HG03103 (cell line): ENCODE measurements at regions not wholly inside any gene's neighbourhood (a gene's known extent, or its start where the extent isn't known, plus 50 kb on each side); places are given as distances from the start of the nearest gene placed in this dataset.

ENCODE experiments used
- ATAC-seq: cut with Tn5 transposase; IDR thresholded peaks from one replicate; pipeline ENCODE4 v1.9.1; 2021; ENCODE audit warnings: low read depth; ENCODE audit not compliant: unreplicated experiment

DNA sequence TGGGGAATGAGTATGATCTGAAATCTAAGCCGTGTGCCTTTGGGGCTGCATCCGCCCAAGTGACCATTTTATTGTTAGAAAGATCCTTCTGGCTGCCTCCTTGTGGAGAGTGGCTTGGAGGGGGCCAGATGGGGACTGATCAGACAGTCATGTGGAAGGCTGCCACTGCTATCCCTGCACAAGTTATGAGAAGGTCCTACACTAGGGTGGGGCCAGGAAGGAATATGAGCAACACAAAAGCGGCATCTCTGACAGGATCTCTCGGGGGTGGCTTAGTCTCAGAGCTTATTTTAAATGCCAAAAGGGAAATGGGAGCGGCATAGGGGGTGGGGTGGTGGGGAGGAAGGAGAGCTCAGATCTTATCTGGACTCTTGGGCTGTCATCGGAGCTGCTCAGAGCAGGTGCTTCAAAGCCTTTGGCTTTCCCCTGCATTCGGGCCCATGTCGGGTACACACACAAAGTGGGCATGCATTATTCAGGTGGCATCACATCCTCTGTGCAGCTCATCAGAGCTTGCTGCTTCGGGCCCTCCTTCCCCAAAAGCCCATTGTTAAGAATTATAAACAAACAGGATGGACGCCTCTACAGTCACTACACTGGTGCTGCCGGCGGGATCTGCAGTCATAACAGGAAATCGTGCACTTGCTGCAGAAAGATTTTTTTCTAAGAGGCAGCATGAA, 805.4 kb downstream of the VRK1 start:
- no peak for ATAC-seq

- ATAC-seq = no peak
Observed at GRCh38 chr14:97603201-97603600, 806.0 kb downstream of the VRK1 start.

DNA sequence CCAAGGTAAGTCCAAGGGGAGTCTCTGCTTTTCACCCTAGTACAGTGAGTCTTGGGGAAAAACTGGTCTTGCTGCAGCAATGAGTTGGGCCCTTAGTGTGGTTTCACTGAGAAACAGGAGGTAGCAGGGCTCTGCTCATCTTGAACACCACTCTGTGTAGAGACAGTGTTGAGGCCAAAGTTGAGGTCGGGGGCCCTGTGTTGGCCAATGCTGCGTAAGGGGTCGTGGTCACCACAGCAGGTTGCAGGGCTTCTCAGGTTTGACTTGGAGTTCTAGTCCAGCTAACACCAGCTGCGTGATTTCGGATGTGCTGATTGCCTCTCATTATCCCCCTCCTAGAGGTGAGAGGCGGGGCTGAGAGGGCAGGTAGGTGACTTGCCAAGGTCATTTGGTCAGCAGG, 807.5 kb downstream of the VRK1 start:
- ATAC-seq = no peak

DNA sequence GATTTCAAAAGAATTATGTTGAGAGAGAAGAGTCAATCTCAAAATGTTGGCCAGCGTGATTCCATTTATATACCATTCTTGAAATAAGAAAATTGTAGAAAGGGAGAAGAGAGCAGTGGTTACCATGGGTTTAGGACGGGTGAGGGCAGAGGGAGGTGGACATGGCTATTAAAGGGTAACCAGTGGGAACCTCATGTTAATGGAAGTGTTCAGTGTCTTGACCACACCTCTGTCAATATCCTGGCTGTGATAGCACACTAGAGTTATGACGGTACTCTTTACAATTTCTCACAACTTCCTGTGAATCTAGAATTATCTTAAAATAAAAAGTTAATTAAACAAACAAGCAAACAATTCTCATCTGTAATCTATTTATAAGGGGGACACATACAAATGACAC, 821.2 kb downstream of the VRK1 start:
- ATAC-seq = no peak

DNA sequence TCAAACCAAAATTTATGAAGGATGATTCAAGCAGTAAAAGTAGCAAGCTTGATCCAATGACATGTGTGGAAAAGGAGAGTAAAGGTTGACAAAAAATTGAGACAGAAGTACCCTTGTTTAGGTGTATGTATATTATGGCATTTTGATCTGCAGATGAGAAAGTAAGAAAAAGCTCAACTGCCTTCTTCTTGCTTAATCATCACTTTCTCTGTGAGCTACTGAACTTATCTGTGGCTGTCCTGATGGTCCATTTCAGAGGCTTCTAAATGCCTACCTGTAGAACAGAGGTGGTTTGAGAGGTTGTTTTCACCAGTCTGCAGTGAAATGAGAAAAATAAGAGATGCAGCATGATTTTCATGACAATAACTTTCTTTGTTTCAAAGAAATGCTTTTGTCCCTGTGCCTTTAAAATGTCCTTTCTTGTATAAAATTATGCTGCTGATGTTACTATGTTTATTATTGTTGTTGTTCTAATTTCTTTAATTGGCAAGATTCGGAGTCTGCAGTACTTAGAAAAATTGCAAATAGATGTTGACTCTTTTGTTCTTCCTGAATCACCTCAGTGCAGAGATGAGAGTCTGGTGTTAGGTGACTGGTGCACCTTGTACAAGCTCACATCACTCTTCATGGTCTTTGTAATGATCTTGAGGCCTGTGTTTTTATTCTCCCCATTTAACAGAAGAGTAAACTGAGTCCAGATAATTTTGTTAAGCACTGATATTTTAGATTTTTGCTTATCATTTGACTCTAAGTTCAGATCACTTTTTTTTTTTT, 821.9 kb downstream of the VRK1 start:
- ATAC-seq = no peak

DNA sequence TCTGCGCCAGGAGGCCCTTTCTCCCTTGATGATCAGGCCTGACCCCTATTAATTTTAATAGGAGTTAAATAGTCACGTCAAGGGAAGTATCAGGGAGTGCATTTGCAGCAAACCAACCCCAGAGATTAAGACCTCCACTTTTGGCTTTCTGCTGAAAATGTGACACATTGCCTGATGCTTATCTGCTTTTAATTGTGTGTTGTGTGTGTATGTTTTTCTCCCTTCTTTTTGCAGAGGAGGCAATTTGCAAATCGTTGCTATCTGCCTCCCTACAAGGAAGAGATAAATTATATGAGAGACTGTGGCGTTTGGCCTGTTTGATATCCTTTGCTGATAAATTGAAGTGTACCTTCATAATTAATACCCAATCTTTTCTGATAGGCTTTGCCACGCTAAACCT, 822.9 kb downstream of the VRK1 start:
- ATAC-seq = no peak

- no peak for ATAC-seq
Observed at GRCh38 chr14:97624985-97625384, 827.8 kb downstream of the VRK1 start.

DNA sequence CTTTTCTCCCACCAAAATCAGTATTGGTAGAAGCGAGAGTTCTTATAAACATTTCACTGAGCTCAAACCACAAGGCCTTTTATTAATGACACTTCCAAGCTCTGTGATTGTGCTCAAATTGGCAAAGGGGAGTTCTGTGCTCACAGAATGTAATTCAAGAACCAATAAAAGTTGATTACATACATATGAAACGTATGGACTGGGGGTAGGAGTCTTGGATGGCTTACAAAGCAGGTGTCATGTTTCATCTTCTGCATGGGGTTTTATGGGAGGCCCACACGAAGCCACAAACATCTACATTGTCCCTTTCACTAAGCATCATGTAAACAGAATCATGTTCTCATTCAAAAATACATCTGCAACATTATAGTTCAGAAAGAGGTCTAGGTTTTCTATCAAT, 828.3 kb downstream of the VRK1 start:
- no peak for ATAC-seq

DNA sequence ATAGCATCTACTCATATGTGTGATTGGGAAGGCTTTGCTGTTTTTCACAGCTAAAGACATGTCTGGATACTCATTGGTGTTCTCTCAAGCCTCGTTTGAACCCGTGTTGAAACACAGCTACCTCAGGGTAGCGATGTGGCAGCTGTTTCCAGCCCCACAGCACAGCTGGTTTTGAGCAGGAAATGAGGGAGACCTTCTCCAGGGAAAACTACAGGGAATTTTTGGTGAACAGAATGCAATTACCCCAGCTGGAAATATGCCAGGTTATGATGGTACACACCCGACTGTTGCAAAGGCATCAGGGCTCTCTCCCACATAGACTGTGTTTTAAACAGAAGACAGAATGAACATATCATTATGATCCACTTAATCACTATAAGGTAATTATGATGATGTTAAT, 828.9 kb downstream of the VRK1 start:
- no peak for ATAC-seq

DNA sequence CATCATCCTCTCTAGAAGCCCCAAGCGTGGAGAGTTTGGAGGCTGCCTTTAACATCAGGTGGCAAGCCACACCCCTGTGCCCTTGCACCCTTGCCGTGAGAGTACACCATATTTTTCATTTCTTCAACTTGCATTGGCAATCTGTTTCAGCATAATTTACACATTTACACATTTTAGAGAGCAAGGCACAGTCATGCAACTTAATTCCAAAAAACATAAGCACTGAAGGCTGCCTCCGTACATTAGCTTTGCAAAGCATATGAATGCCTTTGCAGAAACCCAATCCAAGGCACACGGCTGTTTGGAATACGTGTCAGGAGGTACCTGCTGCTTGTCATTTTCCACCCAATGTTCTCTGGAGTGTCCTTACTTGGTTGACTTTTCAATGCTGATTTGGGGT, 833.1 kb downstream of the VRK1 start:
- no peak for ATAC-seq

DNA sequence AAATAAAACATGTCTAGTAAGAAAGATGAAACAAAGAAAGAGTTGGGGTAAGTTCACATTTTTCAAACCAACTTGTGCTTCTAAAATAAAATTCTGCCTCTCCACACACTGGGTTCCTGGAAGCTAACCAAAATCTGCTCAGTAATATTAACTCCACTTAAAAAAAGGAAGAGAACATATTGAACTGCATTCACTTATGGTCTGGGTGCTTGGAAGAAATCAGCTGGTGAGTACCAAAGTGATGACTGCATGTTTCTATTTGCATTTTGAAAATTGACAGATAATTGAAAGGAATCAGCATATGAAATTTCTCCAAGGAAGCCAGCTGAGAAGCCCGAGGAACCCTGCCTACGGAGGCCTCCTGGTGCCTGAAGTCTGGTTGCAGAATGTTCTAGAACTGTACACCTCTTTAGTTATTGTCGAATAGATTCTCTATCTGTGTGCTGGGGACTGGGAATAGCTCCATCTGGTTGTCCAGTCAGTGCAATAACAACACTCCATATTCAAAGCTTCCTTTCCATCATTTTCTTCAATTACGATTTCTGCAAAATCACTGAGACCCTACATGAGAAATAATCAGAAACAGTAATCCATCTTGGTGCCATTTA, 836.1 kb downstream of the VRK1 start:
- no peak for ATAC-seq

DNA sequence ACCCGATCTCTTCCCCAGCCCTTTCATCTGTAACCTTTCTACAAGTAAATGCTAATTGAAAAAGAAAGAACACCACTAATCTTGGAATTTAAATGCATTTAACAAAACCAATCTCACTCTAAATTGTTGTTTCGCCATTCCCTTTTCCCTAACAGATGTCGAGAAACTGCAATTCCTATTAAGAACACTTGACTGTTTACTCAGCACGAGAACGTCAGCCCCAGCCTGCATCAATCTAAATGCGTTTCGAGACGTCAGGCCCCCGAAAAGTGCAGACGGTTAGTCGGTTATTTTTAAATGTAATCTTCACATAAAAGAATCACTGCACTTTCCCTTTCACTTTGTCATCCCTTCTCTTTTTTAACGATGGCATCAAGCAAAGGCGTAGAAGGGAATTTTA, 837.6 kb downstream of the VRK1 start:
- ATAC-seq = no peak

GRCh38 chr14:97638864-97639263, 841.7 kb downstream of the VRK1 start:
- ATAC-seq = no peak

DNA sequence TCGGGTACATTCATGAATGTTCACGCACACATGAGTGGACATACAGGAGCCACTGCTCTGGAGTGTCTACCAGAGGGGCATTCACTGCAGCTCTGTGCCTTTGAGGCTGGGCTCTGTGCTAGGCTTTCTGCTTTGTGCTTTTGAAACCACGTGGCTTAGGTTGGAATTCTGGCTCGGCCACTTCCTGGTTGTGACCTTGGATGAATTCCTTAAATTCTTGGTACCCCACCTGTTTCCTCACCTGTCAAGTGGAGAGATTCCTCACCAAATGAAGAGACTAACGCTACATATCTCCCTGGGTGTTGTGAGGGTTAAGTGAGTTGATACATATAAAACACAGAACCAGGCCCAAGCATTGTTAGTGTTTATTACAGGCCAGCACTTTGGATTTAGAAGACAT, 842.8 kb downstream of the VRK1 start:
- no peak for ATAC-seq

GRCh38 chr14:97641827-97642226, 844.6 kb downstream of the VRK1 start:
- no peak for ATAC-seq

DNA sequence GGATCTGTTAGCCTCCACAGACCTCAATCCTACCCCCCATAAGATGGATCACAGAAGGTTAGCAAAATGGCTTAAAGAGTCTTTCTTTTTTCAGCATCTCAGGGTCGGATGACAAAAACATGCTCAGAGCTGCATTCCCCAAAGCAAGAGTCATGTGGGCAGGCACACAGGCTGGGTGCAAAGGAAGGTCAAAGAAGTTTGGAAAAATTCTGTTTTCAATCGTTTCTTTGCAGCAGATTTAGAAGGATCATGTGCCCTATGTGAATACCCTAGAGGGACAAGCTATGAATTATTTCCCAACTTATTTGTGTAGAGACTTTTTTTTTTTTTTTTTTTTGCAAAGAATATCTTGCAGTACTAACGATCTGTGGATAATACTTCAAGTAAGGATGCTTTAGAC, 845.4 kb downstream of the VRK1 start:
- ATAC-seq = no peak

GRCh38 chr14:97644365-97644764, 847.2 kb downstream of the VRK1 start:
- ATAC-seq = no peak

- ATAC-seq = no peak
Observed at GRCh38 chr14:97649752-97650151, 852.6 kb downstream of the VRK1 start.

DNA sequence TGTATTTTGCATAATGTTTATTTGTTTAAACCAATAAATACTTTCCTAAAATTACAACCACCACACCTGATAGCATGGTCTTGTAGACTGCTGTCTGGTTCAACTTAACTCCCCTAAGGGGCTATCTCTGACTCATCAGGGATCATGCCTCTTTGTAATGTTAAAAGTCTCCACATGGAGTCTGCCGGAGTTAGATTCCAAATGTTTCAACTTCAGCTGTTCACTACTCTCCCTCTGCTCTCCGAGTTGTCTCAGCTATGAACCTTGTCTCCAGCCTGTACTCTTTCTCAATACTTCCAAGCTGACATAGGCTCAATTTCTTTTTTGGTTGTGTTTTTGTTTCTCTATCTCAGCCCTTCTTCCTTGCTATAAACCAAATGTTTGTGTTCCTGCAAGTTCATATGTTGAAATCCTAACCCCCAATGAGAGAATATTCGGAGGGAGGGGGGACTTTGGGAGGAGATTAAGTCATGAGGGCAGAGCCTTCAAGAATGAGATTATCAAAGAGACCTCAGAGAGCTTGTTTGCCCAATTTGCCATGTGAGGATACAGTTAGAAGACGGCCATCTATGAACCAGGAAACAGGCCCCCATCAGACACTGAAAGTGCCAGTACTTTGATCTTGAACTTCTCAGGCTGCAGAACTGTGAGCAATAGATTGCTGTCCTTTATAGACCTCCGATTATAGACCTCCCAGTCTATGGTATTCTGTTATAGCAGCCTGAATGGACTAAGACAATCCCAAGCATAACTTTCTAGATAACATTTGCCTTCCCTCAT, 858.2 kb downstream of the VRK1 start:
- ATAC-seq = no peak

DNA sequence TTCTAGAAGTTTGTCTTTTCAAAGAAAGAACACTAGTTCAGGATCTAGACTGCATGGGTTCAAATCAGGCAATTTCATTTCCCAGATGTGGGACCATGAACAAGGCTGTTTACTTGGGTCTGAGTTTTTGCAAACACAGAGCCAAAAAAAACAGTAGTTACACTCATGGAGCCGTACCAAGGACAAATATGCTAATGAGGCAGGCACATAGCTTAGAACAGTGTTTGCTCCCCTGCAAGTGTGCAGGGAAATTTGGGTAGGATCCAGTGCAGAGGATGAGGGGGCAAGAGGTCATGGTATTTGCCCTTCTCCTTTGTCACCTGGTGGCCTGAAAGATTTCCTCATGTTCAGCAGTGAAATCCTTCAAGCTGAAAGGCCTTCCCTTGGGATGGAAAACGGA, 860.4 kb downstream of the VRK1 start:
- no peak for ATAC-seq

GRCh38 chr14:97687944-97688630, 890.9 kb downstream of the VRK1 start:
- no peak for ATAC-seq
